Stimulated activated CD8-positive, alpha-beta memory T cell treated with anti-CD3 and anti-CD28 coated beads, Interleukin-4, amount 100 ng/mL, for 24 hours (primary cell): ENCODE measurements at regions not wholly inside any gene's neighbourhood (a gene's known extent, or its start where the extent isn't known, plus 50 kb on each side); places are given as distances from the start of the nearest gene placed in this dataset.
"Not testable (repeated sequence)": the region's sequence is repeated elsewhere in the genome, so short reads cannot be mapped to it uniquely, and the experiment has no call there.

Experiments used
- DNase-seq: peaks from one replicate; pipeline ENCODE4 v3.0.0-alpha.2; 2020; ENCODE audit warnings: low read depth

GRCh38 chr1:199044191-199044590 is 405.4 kb downstream of the PTPRC start:
- DNase-seq = no peak

DNA sequence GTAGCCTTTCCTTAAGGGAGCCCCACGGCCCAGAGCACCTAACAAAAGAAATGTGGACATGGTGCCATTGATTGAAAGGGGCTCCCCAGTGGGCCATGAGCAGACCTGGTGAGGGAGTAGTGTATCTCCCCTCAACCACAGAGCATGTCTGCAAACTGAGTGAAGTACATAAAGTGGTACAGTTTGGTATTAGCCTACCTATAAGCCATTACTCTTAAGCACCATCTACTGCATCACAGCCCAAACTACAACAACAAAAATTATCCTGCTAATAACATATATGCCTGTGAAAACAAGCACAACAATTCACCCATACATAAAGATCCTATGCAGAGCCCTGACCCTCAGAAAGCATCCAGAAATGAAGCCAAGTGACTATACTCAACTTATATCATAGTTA is 407.8 kb downstream of the PTPRC start:
- DNase-seq = no peak

DNA sequence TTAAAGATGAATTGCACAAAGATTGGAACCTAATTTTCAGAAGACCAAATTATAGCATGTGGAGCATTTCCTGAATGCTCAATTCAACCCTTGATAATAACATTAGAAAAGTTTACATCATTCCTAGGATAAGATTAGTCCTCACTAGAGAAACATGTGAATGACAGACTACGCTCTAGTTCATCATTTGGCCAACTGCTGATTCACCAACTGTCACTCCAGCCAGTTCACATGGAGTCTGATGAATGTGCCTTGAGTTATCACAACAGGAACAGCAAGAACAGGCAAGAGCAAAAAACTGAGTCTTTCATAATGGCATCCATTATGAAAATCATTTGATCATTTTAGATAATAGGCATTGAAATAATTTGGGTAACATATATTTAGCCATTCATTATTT is 415.9 kb downstream of the PTPRC start:
- DNase-seq = no peak

DNA sequence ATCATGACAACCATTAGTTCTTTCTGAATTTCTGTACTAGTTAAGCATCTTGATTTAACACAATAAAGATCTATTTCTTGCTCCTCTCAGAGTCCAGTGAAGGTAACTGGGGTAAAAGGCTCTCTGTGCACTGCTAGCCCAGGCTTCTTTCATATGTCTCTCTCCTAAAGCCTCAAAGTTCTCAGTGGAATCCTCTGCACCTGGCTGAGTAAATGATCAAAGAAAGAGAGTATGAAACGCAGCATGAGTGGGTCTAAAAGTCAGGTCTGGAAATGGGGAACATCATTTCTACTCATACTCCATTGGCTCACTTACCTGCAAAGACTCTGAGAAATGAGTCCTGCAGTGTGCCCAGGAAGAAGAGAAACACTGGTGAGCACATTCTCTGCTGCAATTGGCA is 418.5 kb downstream of the PTPRC start:
- DNase-seq = no peak

DNA sequence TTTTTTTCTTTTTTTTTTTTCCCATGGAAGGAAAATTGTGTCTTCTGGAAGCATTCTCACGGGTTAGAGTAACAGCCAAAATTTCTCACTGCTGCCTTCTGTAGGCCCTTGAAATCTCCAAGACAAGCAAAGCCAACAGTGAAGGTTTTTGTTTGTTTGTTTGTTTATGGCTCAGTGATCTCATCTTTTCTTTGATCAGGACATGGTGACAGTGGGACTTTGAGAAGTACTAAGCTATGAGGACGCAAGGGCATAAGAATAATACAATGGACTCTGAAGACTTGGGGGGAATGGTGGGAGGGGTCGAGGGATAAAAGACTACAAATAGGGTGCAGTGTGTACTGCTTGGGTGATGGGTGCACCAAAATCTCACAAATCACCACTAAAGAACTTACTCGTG is 419.4 kb downstream of the PTPRC start:
- no peak for DNase-seq

DNA sequence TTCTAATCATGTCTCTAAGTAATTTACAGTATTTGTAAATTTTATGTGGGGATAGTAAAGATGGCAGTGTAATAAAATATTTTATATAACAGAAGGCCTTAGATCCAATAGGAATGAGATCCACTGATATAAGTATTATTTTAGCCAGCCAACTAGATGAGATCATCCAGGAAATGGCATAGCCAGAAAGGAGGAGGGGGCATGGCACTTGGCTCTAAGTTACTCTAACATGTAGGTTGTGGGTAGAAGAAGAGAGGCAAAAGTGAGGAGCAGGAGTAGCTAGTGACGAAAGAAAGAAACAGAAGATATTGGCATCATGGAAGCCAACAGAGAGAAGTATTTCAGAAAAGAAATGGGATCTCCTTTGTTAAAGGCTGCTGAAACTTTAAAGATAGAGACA is 426.1 kb downstream of the PTPRC start:
- DNase-seq = no peak

GRCh38 chr1:199067483-199067882 is 428.6 kb downstream of the PTPRC start:
- no peak for DNase-seq

- DNase-seq = no peak
Observed at GRCh38 chr1:199071080-199071479, 432.2 kb downstream of the PTPRC start.

DNA sequence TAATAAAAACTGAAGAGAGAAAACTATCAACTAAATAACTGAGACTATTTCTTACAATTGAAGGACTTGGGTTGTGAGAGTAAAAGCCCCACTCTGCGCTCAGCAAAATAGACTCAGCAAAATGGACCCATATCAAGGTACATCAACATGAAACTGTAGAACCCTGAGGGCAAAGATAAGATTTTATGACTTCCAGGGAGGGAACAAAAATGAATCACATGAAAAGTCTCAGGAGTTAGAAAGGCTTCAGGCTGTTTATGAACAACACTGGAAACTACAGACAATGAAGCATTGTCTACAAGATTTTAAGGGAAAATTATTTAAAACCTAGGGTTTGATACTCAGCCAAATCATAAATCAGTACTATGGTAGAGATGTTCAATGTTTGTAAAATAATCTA is 434.3 kb downstream of the PTPRC start:
- no peak for DNase-seq

- DNase-seq = no peak
Observed at GRCh38 chr1:199075792-199076191, 437.0 kb downstream of the PTPRC start.

DNA sequence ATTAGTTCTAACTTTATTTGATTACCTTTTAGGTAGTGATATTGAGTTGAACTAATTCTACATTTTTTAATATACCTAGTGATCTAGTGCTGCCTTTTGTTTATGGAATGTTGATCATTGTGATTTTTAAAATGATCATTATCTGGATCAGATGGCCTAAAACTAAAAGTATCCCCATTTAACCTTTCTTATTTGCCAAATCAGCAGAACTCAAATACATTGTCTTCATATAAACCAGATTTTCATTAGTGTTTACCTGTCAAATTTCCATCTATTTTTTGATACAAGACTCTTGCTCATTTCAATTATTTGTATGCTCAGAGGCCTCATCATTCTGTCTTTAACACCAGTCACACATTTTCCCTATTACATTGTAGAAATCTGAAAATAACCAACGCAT is 441.2 kb downstream of the PTPRC start:
- no peak for DNase-seq

GRCh38 chr1:199081739-199082138 is 442.9 kb downstream of the PTPRC start:
- DNase-seq = no peak

DNA sequence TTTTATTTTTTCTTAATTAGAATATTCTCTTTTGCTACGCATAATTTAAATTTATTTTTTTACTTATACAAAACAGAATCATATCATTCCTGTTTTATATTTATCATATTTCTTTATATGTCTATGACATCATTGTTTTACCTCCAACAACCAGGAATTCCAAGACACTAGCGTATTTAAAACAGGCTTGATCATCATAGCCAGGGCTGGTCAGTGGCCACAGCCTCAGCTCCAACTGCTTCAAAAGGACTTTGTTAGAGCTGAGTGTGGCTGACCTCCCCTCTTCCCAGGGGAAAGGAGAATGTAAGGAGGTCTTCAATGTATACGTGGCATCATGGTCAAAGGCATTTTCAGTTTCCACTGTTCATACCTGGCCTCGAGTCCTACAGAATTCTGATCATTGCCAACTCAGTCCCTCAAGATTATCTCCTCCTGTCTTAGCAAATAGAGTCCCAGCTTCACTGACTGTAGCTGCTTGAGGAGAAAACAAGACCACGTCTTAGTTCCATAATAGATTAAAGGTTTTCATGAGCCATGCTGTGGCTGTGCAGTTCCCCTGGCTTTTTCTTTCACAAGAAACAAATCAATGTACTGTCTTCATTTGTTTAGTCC is 444.0 kb downstream of the PTPRC start:
- no peak for DNase-seq

- DNase-seq = no peak
Observed at GRCh38 chr1:199083680-199084079, 444.8 kb downstream of the PTPRC start.

DNA sequence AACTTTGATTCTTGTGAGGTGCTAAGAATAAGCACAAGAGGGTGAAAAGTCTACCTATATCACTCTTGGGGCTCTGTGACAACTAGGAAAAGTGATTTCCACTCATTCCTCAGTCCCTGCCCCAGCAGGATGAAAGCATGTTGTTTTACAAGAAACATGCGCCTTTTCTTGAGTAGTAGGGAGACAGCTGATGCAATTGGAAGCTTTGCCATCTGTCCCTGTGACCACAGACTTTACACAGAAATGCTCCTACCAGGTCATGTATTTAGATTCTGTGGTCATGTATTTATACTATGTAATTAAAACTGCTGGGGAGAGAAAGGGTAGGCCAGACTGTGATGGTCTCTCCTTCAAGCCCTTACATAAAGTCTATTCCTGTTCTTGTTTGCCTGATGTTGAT is 445.5 kb downstream of the PTPRC start:
- no peak for DNase-seq

GRCh38 chr1:199085903-199086302 is 447.1 kb downstream of the PTPRC start:
- DNase-seq = no peak

DNA sequence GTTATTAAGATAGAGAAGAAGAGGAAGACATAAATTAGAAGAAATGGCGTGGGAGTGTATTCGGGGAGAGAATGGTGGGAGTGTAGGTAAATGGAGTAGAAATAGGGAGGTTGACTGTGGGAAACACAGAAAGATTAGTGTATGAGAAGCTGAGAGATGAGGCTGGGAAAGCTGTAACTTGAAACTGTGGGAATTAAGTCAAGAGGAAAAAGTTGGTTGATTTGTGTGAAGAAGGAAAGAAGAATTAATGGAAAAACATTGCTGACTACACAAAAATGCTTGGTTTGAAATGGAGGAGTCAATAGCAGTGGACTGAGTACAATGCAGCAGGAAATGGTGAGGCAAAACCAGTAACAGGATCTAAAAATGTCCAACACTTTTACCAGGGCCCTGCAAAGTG is 448.3 kb downstream of the PTPRC start:
- DNase-seq = no peak

DNA sequence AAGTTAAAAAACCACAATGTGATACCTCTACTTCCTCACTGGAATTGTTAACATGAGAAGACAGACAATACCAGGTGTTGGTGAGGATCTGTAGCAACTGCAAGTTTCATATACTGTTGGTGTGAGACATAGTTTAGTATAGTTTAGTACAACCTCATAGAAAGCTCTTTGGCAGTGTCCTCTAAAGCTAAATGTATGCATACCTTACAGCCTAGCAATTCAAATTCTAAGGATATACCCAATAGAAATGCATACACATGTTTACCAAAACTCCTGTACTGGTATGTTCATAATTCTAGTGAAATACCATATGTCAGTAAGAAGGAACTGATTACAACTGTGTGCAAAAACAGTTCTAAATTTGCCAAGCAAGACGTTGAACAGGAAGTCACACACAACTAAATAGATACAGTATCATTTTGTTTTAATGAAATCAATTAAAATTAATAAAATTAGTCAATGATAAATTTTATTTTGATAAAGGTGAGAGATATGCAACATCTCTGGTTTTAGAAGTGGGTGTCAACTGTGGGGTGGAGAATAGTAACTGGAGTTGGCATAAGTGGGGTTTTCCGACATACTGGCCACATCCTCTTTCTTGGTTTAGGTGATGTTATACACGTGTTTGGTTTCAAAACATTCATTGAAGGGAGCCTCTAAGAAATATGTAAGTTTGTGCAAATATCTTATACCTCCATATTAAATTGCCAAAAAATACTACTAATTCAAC is 450.7 kb downstream of the PTPRC start:
- DNase-seq = peak; percentile 7

- DNase-seq = not testable (repeated sequence)
Observed at GRCh38 chr1:199095628-199096027, 456.8 kb downstream of the PTPRC start.

DNA sequence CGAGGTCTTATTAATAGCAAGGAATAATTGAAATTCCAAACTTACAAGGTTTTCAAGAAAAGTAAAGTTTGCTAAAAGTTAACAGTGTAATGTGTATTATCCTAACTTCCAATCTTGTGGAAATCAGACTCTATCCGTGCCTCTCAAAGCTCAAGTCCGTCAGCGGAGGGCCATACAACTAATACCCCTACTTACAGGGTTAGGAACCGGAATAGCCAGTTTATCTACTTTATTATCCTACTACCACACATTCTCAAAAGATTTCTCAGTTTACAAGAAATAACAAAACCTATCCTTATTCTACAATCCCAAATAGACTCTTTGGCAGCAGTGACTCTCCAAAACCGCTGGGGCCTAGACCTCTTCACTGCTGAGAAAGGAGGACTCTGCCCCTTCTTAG is 457.8 kb downstream of the PTPRC start:
- no peak for DNase-seq

DNA sequence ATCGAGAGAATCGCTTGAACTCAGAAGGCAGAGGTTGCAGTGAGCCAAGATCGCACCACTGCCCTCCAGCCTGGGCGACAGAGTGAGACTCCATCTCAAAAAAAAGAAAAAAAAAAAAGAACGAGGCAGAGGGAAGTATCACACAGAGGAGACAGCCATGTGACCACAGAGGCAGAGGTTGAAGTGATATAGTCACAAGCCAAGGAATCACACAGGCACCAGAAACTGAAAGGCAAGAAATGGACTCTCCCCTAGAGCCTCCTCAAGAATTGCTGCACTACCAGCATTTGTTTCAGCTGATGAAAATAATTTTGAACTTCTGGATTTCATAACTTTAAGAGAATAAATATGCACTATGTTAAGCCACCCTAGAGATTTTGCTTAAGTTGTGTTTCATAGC is 459.6 kb downstream of the PTPRC start:
- DNase-seq = no peak

GRCh38 chr1:199101139-199101538 is 462.3 kb downstream of the PTPRC start:
- DNase-seq = no peak

DNA sequence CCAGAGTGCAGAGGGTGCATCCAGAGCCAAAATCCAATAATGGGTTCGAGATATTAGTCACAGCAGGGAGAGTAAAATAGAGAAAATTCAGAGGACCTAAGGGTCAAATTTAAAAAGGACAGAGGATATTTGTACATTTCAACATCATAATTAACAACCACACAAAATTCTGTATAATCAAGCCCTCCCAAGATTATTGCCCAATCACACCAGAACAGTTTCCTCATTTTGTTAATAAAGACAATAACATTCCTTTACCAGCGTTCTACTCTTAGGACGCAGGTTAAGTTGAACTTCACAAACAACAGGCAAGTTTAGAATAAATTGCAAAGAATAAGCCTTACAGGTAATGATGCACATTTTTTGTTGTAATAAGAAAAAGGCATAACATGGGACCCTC is 462.8 kb downstream of the PTPRC start:
- DNase-seq = no peak

DNA sequence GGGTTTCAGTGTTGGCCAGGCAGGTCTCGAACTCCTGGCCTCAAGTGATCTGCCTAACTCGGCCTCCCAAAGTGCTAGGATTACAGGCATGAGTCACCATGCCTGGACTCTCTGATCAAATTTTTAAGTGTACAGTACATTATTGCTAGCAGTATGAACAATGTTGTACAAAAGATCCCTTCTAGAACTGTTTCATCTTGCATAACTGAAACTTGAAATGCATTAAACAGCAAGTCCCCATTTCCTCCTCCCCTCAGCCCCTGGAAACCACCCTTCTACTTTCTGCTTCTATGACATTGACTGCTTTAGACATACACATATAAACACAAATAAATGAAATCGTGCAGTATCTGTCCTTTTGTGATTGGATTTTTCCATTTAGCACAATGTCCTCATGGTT is 463.4 kb downstream of the PTPRC start:
- DNase-seq = no peak
